HCT116 (cell line): ENCODE measurements at regions not wholly inside any gene's neighbourhood (a gene's known extent, or its start where the extent isn't known, plus 50 kb on each side); places are given as distances from the start of the nearest gene placed in this dataset.

ENCODE experiments used
- ATAC-seq: fragments of 200-7000 bp; cut with Tn5 transposase; 2 replicates; pipeline ENCODE4 v1.9.1; 2020; ENCODE audit warnings: mild to moderate bottlenecking, moderate library complexity
- BruUV-seq: library from RNA; stranded (reverse); fragments of 400-500 nt; replicated peaks from 2 replicates; lab custom pipeline; 2021; lab: Mats Ljungman, UMichigan
- CTCF ChIA-PET: fragments of 300-600 bp; sonication (Branson Sonifier 250); formaldehyde crosslinking; loops from one replicate; lab custom pipeline; 2021; ENCODE audit warnings: antibody characterized with exemption; lab: Charles Lee
- POLR2A ChIA-PET: fragments of 300-600, 350-600 bp; sonication (Branson Sonifier 250); formaldehyde crosslinking; loops from one replicate; lab custom pipeline; 2021; ENCODE audit warnings: antibody characterized with exemption; lab: Charles Lee
- RAD21 ChIA-PET, 2 experiments: fragments of 300-600 bp; sonication (Branson Sonifier 250); formaldehyde crosslinking; loops; one replicate each; lab custom pipeline; 2023; ENCODE audit warnings: low total read pairs in 2 of 2; ENCODE audit not compliant: uncharacterized antibody in 2 of 2, unreplicated experiment in 2 of 2, low non-redundant PET in 1 of 2; lab: Charles Lee
- DNase-seq: peaks from one replicate; pipeline ENCODE4 v3.0.0-alpha.2; 2010; ENCODE audit warnings: low read depth, low spot score
- H2AFZ ChIP-seq: fragments of 200-600 bp; shearing (Covaris generic), sonication (generic); 2 replicates; pipeline ENCODE4 v1.6.1; 2017; ENCODE audit warnings: low read depth, mixed run types, mixed read lengths, antibody characterized with exemption, low read length; ENCODE audit not compliant: poor library complexity, severe bottlenecking
- H3K27ac ChIP-seq: 2 replicates; pipeline ENCODE4 v1.5.1; 2012; ENCODE audit warnings: low read depth, low read length
- H3K27me3 ChIP-seq: fragments of 200-600 bp; sonication (generic); 2 replicates; pipeline ENCODE4 v1.6.1; 2016; ENCODE audit warnings: mixed run types, low read length, mixed read lengths; ENCODE audit not compliant: insufficient read depth
- H3K36me3 ChIP-seq, 2 experiments: fragments of 200-500 bp in 1 of 2; fragments of 200-600 bp in 1 of 2; sonication (Bioruptor generic) in 1 of 2; sonication (generic) in 1 of 2; 2 replicates each; pipeline versions ENCODE4 v1.5.1 to v1.6.1; 2014 to 2016; ENCODE audit warnings: low read length in 2 of 2, inconsistent platforms in 1 of 2, mixed read lengths in 1 of 2, mixed run types in 1 of 2; ENCODE audit not compliant: insufficient read depth in 2 of 2, control insufficient read depth in 1 of 2
- H3K4me1 ChIP-seq, 2 experiments: fragments of 200-600 bp in 1 of 2; sonication (generic) in 1 of 2; 2 replicates each; pipeline versions ENCODE4 v1.5.1 to v1.6.1; 2012 to 2017; ENCODE audit warnings: low read length in 2 of 2, inconsistent platforms in 1 of 2, mild to moderate bottlenecking in 1 of 2, mixed read lengths in 1 of 2, mixed run types in 1 of 2, moderate library complexity in 1 of 2; ENCODE audit not compliant: insufficient read depth in 2 of 2, control insufficient read depth in 1 of 2
- H3K4me2 ChIP-seq: fragments of 200-600 bp; sonication (generic); 2 replicates; pipeline ENCODE4 v1.6.1; 2017; ENCODE audit warnings: mixed run types, low read length, mixed read lengths
- H3K4me3 ChIP-seq, 2 experiments: fragments of 200-600 bp in 1 of 2; sonication (generic) in 1 of 2; replicated peaks in 1 of 2; 2 replicates each; pipeline ENCODE4 v1.5.1; 2011 to 2016; ENCODE audit warnings: low read length in 2 of 2, control low read depth in 1 of 2, low read depth in 1 of 2, mild to moderate bottlenecking in 1 of 2, mixed read lengths in 1 of 2, mixed run types in 1 of 2
- H3K79me2 ChIP-seq: fragments of 200-600 bp; sonication (generic); 2 replicates; pipeline ENCODE4 v1.6.1; 2017; ENCODE audit warnings: mild to moderate bottlenecking, mixed run types, low read length, moderate library complexity, mixed read lengths; ENCODE audit not compliant: insufficient read depth
- H3K9ac ChIP-seq: fragments of 200-600 bp; sonication (generic); 2 replicates; pipeline ENCODE4 v1.6.1; 2016; ENCODE audit warnings: low read length, mixed read lengths
- H3K9me2 ChIP-seq: fragments of 200-600 bp; sonication (generic), shearing (Covaris generic); 2 replicates; pipeline ENCODE4 v1.6.1; 2017; ENCODE audit warnings: mixed run types, mild to moderate bottlenecking, moderate library complexity; ENCODE audit not compliant: insufficient read depth
- H3K9me3 ChIP-seq, 2 experiments: fragments of 200-500 bp in 1 of 2; fragments of 200-600 bp in 1 of 2; sonication (Bioruptor generic) in 1 of 2; sonication (generic) in 1 of 2; 2 replicates each; pipeline ENCODE4 v1.6.1; 2014 to 2017; ENCODE audit warnings: low read length in 2 of 2, mixed read lengths in 2 of 2, inconsistent platforms in 1 of 2, low read depth in 1 of 2, mild to moderate bottlenecking in 1 of 2, mixed run types in 1 of 2, moderate library complexity in 1 of 2; ENCODE audit not compliant: control insufficient read depth in 1 of 2, insufficient read depth in 1 of 2
- H4K20me1 ChIP-seq: fragments of 200-600 bp; sonication (generic), shearing (Covaris generic); 2 replicates; pipeline ENCODE4 v1.6.1; 2017; ENCODE audit warnings: mixed run types, mild to moderate bottlenecking, moderate library complexity; ENCODE audit not compliant: insufficient read depth
- EGR1 ChIP-seq: IDR thresholded peaks from 2 replicates; pipeline ENCODE4 v1.6.1; 2012; ENCODE audit warnings: low read depth
- ELF1 ChIP-seq: IDR thresholded peaks from 2 replicates; pipeline ENCODE4 v1.6.1; 2012; ENCODE audit warnings: low read depth, borderline replicate concordance
- EZH2phosphoT487 ChIP-seq: fragments of 200-600 bp; IDR thresholded peaks from 2 replicates; pipeline ENCODE4 v1.6.1; 2018; ENCODE audit warnings: antibody characterized with exemption, borderline replicate concordance
- JUND ChIP-seq: IDR thresholded peaks from 2 replicates; pipeline ENCODE4 v1.6.1; 2012
- RAD21 ChIP-seq: IDR thresholded peaks from 2 replicates; pipeline ENCODE4 v1.6.1; 2012; ENCODE audit warnings: low read depth, mild to moderate bottlenecking
- TCF7L2 ChIP-seq: IDR thresholded peaks from 2 replicates; pipeline ENCODE4 v1.7.0; 2011; ENCODE audit warnings: borderline replicate concordance, inconsistent platforms; ENCODE audit not compliant: insufficient read depth, insufficient read length; ENCODE audit errors: extremely low read depth
- YY1 ChIP-seq: IDR thresholded peaks from 2 replicates; pipeline ENCODE4 v1.6.1; 2011; ENCODE audit warnings: low read length, low read depth, moderate library complexity, mild to moderate bottlenecking; ENCODE audit not compliant: insufficient replicate concordance; ENCODE audit errors: extremely low read depth
- ZFX ChIP-seq: fragments of 450-650 bp; IDR thresholded peaks from 2 replicates; pipeline ENCODE4 v1.6.1; 2017
- intact Hi-C: fragments of 100-400 bp; cut with micrococcal nuclease; formaldehyde crosslinking; loops from 2 replicates; pipeline ENCODE4 v1.10.0; 2022
- TF ChIP-seq, protein P1 (sequence below): IDR thresholded peaks from 2 replicates; pipeline ENCODE4 v1.6.1; 2012; ENCODE audit warnings: low read depth
- TF ChIP-seq, protein P2 (sequence below): IDR thresholded peaks from 2 replicates; pipeline ENCODE4 v1.6.1; 2012

DNA sequence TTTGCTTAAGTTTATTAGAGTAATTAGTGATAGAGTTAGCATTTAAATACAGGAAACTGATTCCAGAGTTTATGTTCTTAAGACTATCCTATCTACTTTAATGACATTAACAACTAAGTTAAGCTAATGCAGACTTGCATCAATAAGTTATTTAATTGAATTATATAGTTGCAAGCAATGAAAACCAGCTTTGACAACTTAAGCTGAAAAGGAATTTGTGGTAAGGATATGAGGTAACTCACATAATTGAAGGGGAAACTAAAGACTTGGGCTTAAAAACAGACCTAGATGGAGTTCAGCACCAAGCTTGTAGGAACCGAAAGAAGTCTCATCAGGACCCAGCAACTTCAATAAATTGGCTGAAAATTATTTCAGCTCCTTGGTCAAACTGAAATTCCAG lies 222.3 kb downstream of the IBTK start:
- peaks cover 15 to 24% of the 10 kb centered on the region in 2 experiments for H3K4me1 ChIP-seq
- ChIA-PET RAD21 (no interaction called here), POLR2A (no interaction called here), CTCF (interaction anchor here (0.9 kb wide), 1 partner anchor 15 kb away, joined by 3 read pairs; no protein-coding TSS in a partner anchor)
- no peaks in the 10 kb centered on the region for H3K27me3 ChIP-seq
- no peak overlapping the region for H3K4me3 ChIP-seq
- no TSS peak for BruUV-seq
- no peak overlapping the region for H3K9ac ChIP-seq
- TF ChIP-seq, protein P1, sequence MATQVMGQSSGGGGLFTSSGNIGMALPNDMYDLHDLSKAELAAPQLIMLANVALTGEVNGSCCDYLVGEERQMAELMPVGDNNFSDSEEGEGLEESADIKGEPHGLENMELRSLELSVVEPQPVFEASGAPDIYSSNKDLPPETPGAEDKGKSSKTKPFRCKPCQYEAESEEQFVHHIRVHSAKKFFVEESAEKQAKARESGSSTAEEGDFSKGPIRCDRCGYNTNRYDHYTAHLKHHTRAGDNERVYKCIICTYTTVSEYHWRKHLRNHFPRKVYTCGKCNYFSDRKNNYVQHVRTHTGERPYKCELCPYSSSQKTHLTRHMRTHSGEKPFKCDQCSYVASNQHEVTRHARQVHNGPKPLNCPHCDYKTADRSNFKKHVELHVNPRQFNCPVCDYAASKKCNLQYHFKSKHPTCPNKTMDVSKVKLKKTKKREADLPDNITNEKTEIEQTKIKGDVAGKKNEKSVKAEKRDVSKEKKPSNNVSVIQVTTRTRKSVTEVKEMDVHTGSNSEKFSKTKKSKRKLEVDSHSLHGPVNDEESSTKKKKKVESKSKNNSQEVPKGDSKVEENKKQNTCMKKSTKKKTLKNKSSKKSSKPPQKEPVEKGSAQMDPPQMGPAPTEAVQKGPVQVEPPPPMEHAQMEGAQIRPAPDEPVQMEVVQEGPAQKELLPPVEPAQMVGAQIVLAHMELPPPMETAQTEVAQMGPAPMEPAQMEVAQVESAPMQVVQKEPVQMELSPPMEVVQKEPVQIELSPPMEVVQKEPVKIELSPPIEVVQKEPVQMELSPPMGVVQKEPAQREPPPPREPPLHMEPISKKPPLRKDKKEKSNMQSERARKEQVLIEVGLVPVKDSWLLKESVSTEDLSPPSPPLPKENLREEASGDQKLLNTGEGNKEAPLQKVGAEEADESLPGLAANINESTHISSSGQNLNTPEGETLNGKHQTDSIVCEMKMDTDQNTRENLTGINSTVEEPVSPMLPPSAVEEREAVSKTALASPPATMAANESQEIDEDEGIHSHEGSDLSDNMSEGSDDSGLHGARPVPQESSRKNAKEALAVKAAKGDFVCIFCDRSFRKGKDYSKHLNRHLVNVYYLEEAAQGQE = no peak
- no peak for TF ChIP-seq RAD21
- TF ChIP-seq EGR1 = no peak
- no peak for TF ChIP-seq JUND
- no peak overlapping the region for H3K27ac ChIP-seq
- intact Hi-C loops = no loop called here
- no peaks in the 10 kb centered on the region for H3K79me2 ChIP-seq
- H3K9me3 ChIP-seq = no peaks in the 10 kb centered on the region
- ATAC-seq (no peak), DNase-seq (no peak)
- no peak overlapping the region for H2AFZ ChIP-seq
- no peaks in the 10 kb centered on the region for H4K20me1 ChIP-seq
- H3K9me2 ChIP-seq = no peaks in the 10 kb centered on the region
- no peak overlapping the region for H3K4me2 ChIP-seq
- H3K36me3 ChIP-seq = no peaks in the 10 kb centered on the region

DNA sequence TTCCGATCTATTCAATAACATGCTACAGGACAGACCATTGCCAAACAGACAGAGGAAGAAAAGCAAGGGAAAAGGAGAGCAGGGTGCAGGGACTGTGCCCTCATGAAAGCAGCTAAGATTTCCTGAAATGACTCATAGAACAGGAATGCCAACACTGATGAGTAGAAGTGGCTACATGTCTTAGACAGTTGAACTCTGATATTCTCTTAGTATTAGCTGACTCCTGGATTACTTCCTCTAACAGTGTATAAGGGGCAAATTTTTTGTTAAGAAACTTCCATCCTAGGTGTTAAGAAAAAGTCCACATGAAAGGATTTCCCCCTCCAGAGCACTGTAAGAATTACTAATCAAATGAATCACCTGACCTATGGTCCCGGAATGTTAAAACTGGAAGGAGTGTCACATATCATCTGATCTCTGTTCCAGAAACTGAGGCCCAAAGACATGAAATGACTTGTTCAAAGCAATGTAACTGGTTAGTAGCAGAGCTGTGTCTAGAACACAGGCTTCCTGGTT lies 224.9 kb downstream of the IBTK start:
- Histone ChIP-seq H3K79me2 (no peaks in the 10 kb centered on the region), H2AFZ (peak overlapping the region; percentile 93), H3K27ac (peak overlapping the region; percentile 36; the same call in 1 of the 2 replicates), H3K4me3 (peak overlapping the region in 1 of 2 experiments; percentile 35; a peak in 3 of 4 replicates), H3K9me2 (no peaks in the 10 kb centered on the region), H3K36me3 (no peaks in the 10 kb centered on the region), H3K4me1 (peaks cover 15 to 27% of the 10 kb centered on the region in 2 experiments), H3K9ac (peak overlapping the region; percentile 37), H4K20me1 (no peaks in the 10 kb centered on the region), H3K9me3 (no peaks in the 10 kb centered on the region), H3K4me2 (peak overlapping the region; percentile 78), H3K27me3 (no peaks in the 10 kb centered on the region)
- POLR2A ChIA-PET = interaction anchor here (1.1 kb wide), 1 partner anchor 14 kb away, joined by 3 read pairs; no protein-coding TSS in a partner anchor
- peak; percentile 73 for DNase-seq
- peak; percentile 93 for ATAC-seq
- RAD21 ChIA-PET = no interaction called here
- CTCF ChIA-PET = interaction anchor here (1.1 kb wide), 1 partner anchor 18 kb away, joined by 4 read pairs; no protein-coding TSS in a partner anchor
- no TSS peak for BruUV-seq
- intact Hi-C loops = no loop called here
- TF ChIP-seq YY1 (no peak), TCF7L2 (peak; percentile 25), EGR1 (no peak), RAD21 (0 out of 2 replicates have a peak, but pooled peaks have one; percentile 21), JUND (peak; percentile 94), ELF1 (peak; percentile 28; the same call in 1 of the 2 replicates), EZH2phosphoT487 (no peak), ZFX (no peak)
- TF ChIP-seq, protein P1 = no peak
- TF ChIP-seq, protein P2, sequence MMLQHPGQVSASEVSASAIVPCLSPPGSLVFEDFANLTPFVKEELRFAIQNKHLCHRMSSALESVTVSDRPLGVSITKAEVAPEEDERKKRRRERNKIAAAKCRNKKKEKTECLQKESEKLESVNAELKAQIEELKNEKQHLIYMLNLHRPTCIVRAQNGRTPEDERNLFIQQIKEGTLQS = no peak; the same call in 1 of the 2 replicates
